OCI-LY3 (cell line): ENCODE measurements at regions not wholly inside any gene's neighbourhood (a gene's known extent, or its start where the extent isn't known, plus 50 kb on each side); places are given as distances from the start of the nearest gene placed in this dataset.

Experiments used
- H2AFZ ChIP-seq: fragments of 200-600, 300-600 bp; shearing (Covaris generic); 2 replicates; pipeline ENCODE4 v1.6.0; 2014; ENCODE audit warnings: antibody characterized with exemption, low read depth, low read length
- H3K27ac ChIP-seq: fragments of 200-600, 300-600 bp; sonication (generic); 2 replicates; pipeline ENCODE4 v1.5.1; 2014; ENCODE audit warnings: mild to moderate bottlenecking, low read length, moderate library complexity, mixed read lengths
- H3K27me3 ChIP-seq: fragments of 200-600, 300-600 bp; sonication (generic); 2 replicates; pipeline ENCODE4 v1.6.1; 2014; ENCODE audit warnings: low read depth, low read length, mixed read lengths
- H3K36me3 ChIP-seq: fragments of 200-600, 300-600 bp; sonication (generic); replicated peaks from 2 replicates; pipeline ENCODE3; 2014; ENCODE audit warnings: low read depth, low read length, mixed read lengths
- H3K4me1 ChIP-seq: fragments of 300-600, 200-600 bp; sonication (generic); 2 replicates; pipeline ENCODE4 v1.6.1; 2014; ENCODE audit warnings: low read length, mixed read lengths
- H3K4me2 ChIP-seq: fragments of 200-600, 300-600 bp; sonication (generic); 2 replicates; pipeline ENCODE4 v1.6.1; 2014; ENCODE audit warnings: low read length, mixed read lengths
- H3K4me3 ChIP-seq: fragments of 300-600, 200-600 bp; sonication (generic); 2 replicates; pipeline ENCODE4 v1.5.1; 2014; ENCODE audit warnings: antibody characterized with exemption, mild to moderate bottlenecking, low read length, moderate library complexity
- H3K79me2 ChIP-seq: fragments of 300-600, 200-600 bp; shearing (Covaris generic); 2 replicates; pipeline ENCODE4 v1.6.1; 2014; ENCODE audit warnings: mild to moderate bottlenecking, low read length, mixed read lengths
- H3K9ac ChIP-seq: fragments of 300-600, 200-600 bp; shearing (Covaris generic); 2 replicates; pipeline ENCODE4 v1.6.0; 2014; ENCODE audit warnings: mild to moderate bottlenecking, low read length, moderate library complexity
- H3K9me3 ChIP-seq: fragments of 200-600, 300-600 bp; shearing (Covaris generic); 2 replicates; pipeline ENCODE4 v1.6.1; 2014; ENCODE audit warnings: low read length, mixed read lengths; ENCODE audit not compliant: insufficient read depth
- H4K20me1 ChIP-seq: fragments of 200-600, 300-600 bp; sonication (generic); 2 replicates; pipeline ENCODE4 v1.6.1; 2016; ENCODE audit warnings: low read length, mixed read lengths; ENCODE audit not compliant: insufficient read depth
- CTCF ChIP-seq: fragments of 200-600, 300-600 bp; sonication (generic); IDR thresholded peaks from 2 replicates; pipeline ENCODE4 v1.5.1; 2014; ENCODE audit warnings: antibody characterized with exemption, low read length, low read depth
- EZH2phosphoT487 ChIP-seq: fragments of 200-600 bp; shearing (Covaris generic); IDR thresholded peaks from 2 replicates; pipeline ENCODE4 v1.6.1; 2018; ENCODE audit warnings: antibody characterized with exemption, mixed run types, low read depth

DNA sequence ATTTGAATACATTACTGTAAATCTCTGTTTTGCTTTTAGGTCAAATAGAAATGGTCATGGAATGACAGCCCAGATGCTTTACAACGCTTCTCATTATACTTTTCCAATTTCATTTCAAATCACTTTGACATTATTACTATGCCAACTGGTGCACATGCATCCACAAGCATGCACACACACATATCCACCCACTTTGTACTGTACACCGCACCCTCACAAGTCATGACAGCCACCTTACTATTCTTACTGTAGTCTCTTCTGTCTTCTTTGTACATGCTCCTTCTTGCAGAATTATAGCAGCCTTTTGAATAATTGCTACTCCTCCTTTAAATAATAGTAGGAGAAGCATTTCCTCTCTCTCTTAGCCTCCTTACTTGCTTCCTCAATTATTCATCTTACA, 1361.4 kb downstream of the ROBO1 start:
- Histone ChIP-seq H3K27me3 (no peaks in the 10 kb centered on the region), H3K4me2 (no peak overlapping the region)
- no peak for TF ChIP-seq CTCF

DNA sequence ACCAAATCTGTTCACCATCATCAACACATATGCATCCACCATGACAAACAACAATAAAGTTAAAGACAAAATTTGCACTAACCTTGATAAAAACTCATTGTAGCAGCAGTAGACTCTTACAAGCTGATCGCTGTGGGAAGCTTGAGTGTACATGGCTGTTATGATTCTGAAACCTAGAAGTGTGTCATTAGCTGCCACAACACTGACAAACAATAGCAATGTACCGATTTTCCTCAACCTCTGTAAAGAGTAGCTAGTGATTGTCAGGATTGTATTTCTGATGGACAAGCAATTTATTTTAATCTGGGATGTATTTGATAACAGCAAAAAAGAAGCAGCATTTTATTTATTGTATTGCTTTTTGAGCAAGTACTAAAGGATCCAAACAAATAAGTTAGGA, 1357.7 kb downstream of the ROBO1 start:
- Histone ChIP-seq H4K20me1 (no peaks in the 10 kb centered on the region), H3K79me2 (no peaks in the 10 kb centered on the region), H3K9me3 (no peaks in the 10 kb centered on the region), H3K4me1 (no peaks in the 10 kb centered on the region), H3K4me2 (no peak overlapping the region), H3K27ac (no peak overlapping the region), H3K36me3 (no peaks in the 10 kb centered on the region), H3K9ac (no peak overlapping the region), H3K4me3 (no peak overlapping the region), H3K27me3 (no peaks in the 10 kb centered on the region), H2AFZ (no peak overlapping the region)
- TF ChIP-seq CTCF, result no peak
- no peak for TF ChIP-seq EZH2phosphoT487

More for the DNA sequence above, 1361.4 kb downstream of the ROBO1 start:
- Histone ChIP-seq H3K27ac (no peak overlapping the region), H3K9ac (no peak overlapping the region), H3K4me3 (no peak overlapping the region), H4K20me1 (no peaks in the 10 kb centered on the region), H3K36me3 (no peaks in the 10 kb centered on the region), H3K9me3 (no peaks in the 10 kb centered on the region), H3K4me1 (no peaks in the 10 kb centered on the region), H3K79me2 (no peaks in the 10 kb centered on the region), H2AFZ (no peak overlapping the region)

GRCh38 chr3:78414261-78414660, 1353.5 kb downstream of the ROBO1 start:
- Histone ChIP-seq H3K4me3 (no peak overlapping the region), H3K4me2 (no peak overlapping the region), H4K20me1 (no peaks in the 10 kb centered on the region), H3K79me2 (no peaks in the 10 kb centered on the region), H3K4me1 (no peaks in the 10 kb centered on the region), H3K9me3 (no peaks in the 10 kb centered on the region), H3K27ac (no peak overlapping the region), H3K9ac (no peak overlapping the region), H3K27me3 (no peaks in the 10 kb centered on the region), H3K36me3 (no peaks in the 10 kb centered on the region), H2AFZ (no peak overlapping the region)
- TF ChIP-seq EZH2phosphoT487 (no peak), CTCF (no peak)

DNA sequence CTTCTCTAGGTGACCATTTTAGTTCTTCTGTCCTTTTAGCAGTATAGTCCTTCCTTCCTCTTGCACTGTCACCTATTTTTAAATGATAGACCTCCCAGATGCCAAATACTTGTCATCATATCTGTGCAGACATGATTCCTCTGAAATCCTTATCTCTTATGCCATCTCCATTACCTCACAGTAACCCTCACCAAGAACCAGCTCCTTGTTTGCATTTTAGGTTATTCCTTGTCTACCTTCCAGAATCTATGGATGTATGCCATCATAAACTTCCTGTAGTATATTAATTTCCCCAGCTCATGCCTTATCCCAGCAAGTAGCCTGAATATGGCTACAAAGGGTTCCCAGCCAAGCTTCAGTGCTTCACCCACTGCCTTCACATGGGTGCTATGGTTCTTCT, 1347.2 kb downstream of the ROBO1 start:
- no peaks in the 10 kb centered on the region for H4K20me1 ChIP-seq
- no peaks in the 10 kb centered on the region for H3K9me3 ChIP-seq
- no peak overlapping the region for H3K27ac ChIP-seq
- no peak overlapping the region for H3K9ac ChIP-seq
- no peaks in the 10 kb centered on the region for H3K79me2 ChIP-seq
- no peaks in the 10 kb centered on the region for H3K36me3 ChIP-seq
- H2AFZ ChIP-seq, result no peak overlapping the region
- H3K27me3 ChIP-seq, result no peaks in the 10 kb centered on the region
- no peak overlapping the region for H3K4me3 ChIP-seq
- no peak overlapping the region for H3K4me2 ChIP-seq
- peaks cover 12% of the 10 kb centered on the region; the same call in 1 of the 2 replicates for H3K4me1 ChIP-seq
- TF ChIP-seq CTCF (no peak), EZH2phosphoT487 (no peak)
